ENCODE measurements at regions not wholly inside any gene's neighbourhood (a gene's known extent, or its start where the extent isn't known, plus 50 kb on each side); places are given as distances from the start of the nearest gene placed in this dataset.
"Not testable (repeated sequence)": the region's sequence is repeated elsewhere in the genome, so short reads cannot be mapped to it uniquely, and the experiment has no call there.

GRCh38 chr5:57776035-57776434, 293.4 kb upstream of the ACTBL2 start:
- no peak for DNase-seq

- no peak for DNase-seq
Observed at GRCh38 chr5:57774439-57774838, 291.8 kb upstream of the ACTBL2 start.

- no peak for DNase-seq
Observed at GRCh38 chr5:57772512-57772911, 289.9 kb upstream of the ACTBL2 start.

- no peak for DNase-seq
Observed at GRCh38 chr5:57770039-57770438, 287.4 kb upstream of the ACTBL2 start.

- no peak for DNase-seq
Observed at GRCh38 chr5:57768745-57769144, 286.1 kb upstream of the ACTBL2 start.

- DNase-seq = no peak
Observed at GRCh38 chr5:57764479-57765089, 282.0 kb upstream of the ACTBL2 start.

- DNase-seq = no peak
Observed at GRCh38 chr5:57761513-57761912, 278.9 kb upstream of the ACTBL2 start.

- no peak for DNase-seq
Observed at GRCh38 chr5:57754616-57755015, 272.0 kb upstream of the ACTBL2 start.

GRCh38 chr5:57753446-57753845, 270.8 kb upstream of the ACTBL2 start:
- DNase-seq = no peak

- no peak for DNase-seq
Observed at GRCh38 chr5:57751710-57752109, 269.1 kb upstream of the ACTBL2 start.

- DNase-seq = no peak
Observed at GRCh38 chr5:57750891-57751290, 268.3 kb upstream of the ACTBL2 start.

- no peak for DNase-seq
Observed at GRCh38 chr5:57750282-57750681, 267.7 kb upstream of the ACTBL2 start.

- DNase-seq = no peak
Observed at GRCh38 chr5:57749396-57749795, 266.8 kb upstream of the ACTBL2 start.

- DNase-seq = no peak
Observed at GRCh38 chr5:57745700-57746651, 263.4 kb upstream of the ACTBL2 start.

- DNase-seq = no peak
Observed at GRCh38 chr5:57745029-57745428, 262.4 kb upstream of the ACTBL2 start.

GRCh38 chr5:57741336-57741735, 258.7 kb upstream of the ACTBL2 start:
- no peak for DNase-seq

- DNase-seq = no peak
Observed at GRCh38 chr5:57738787-57739186, 256.2 kb upstream of the ACTBL2 start.

GRCh38 chr5:57738301-57738700, 255.7 kb upstream of the ACTBL2 start:
- DNase-seq = no peak

GRCh38 chr5:57736716-57737115, 254.1 kb upstream of the ACTBL2 start:
- no peak for DNase-seq

- not testable (repeated sequence) for DNase-seq
Observed at GRCh38 chr5:57735279-57736153, 252.9 kb upstream of the ACTBL2 start.

- no peak for DNase-seq
Observed at GRCh38 chr5:57734296-57734695, 251.7 kb upstream of the ACTBL2 start.

GRCh38 chr5:57727591-57727990, 245.0 kb upstream of the ACTBL2 start:
- DNase-seq = no peak
